BJ (cell line): ENCODE measurements at regions not wholly inside any gene's neighbourhood (a gene's known extent, or its start where the extent isn't known, plus 50 kb on each side); places are given as distances from the start of the nearest gene placed in this dataset.

Experiments used
- CTCF ChIA-PET: fragments of 350-600 bp; formaldehyde crosslinking; extraction: SDS; loops from one replicate; lab custom pipeline; 2021; ENCODE audit warnings: antibody characterized with exemption, inconsistent platforms; lab: Yijun Ruan, JAX
- POLR2A ChIA-PET: fragments of 300-600 bp; sonication (Branson Sonifier 250); formaldehyde crosslinking; extraction: SDS; loops from one replicate; lab custom pipeline; 2021; ENCODE audit warnings: antibody characterized with exemption; lab: Charles Lee
- DNase-seq: peaks from one replicate; pipeline ENCODE4 v3.0.0-alpha.2; 2011; ENCODE audit warnings: low read depth
- H3K27me3 ChIP-seq: 2 replicates; pipeline ENCODE4 v1.6.0; 2011; ENCODE audit warnings: low read length; ENCODE audit not compliant: control insufficient read depth, insufficient read depth
- H3K36me3 ChIP-seq: 2 replicates; pipeline ENCODE4 v1.5.1; 2011; ENCODE audit warnings: low read length; ENCODE audit not compliant: control insufficient read depth, insufficient read depth
- H3K4me3 ChIP-seq: 2 replicates; pipeline ENCODE4 v1.5.1; 2011; ENCODE audit warnings: low read depth, mild to moderate bottlenecking, control low read depth, low read length
- TF ChIP-seq, protein P1 (sequence below): IDR thresholded peaks from 2 replicates; pipeline ENCODE4 v1.5.1; 2011; ENCODE audit warnings: low read depth, mild to moderate bottlenecking, control low read depth, inconsistent platforms, low read length, moderate library complexity; ENCODE audit not compliant: insufficient read depth

DNA sequence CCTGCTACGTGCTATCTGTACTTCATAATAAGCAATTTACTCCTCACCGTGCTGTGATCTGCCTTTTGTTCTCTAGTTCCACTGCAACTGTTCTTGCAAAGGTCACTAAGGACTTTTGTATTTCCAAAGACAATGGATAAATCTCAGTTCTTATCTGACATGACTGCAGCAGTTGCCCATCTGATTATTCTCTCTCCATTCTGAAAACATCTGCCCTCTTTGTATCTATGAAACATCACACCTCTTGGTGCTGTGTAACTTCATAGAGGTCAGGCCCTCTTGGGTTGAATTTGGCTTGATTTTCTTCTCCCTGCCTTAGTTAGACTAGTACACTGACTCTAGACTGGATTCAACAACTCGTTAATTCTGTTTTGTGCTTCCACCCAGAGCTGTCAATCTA lies 319.6 kb downstream of the BTG1 start:
- DNase-seq, result no peak
- no peak overlapping the region for H3K4me3 ChIP-seq
- CTCF ChIA-PET, result interaction anchor here (1.2 kb wide), 1 partner anchor 15 kb away, joined by 3 read pairs; no protein-coding TSS in a partner anchor
- no peaks in the 10 kb centered on the region for H3K36me3 ChIP-seq
- POLR2A ChIA-PET, result no interaction called here
- TF ChIP-seq, protein P1, sequence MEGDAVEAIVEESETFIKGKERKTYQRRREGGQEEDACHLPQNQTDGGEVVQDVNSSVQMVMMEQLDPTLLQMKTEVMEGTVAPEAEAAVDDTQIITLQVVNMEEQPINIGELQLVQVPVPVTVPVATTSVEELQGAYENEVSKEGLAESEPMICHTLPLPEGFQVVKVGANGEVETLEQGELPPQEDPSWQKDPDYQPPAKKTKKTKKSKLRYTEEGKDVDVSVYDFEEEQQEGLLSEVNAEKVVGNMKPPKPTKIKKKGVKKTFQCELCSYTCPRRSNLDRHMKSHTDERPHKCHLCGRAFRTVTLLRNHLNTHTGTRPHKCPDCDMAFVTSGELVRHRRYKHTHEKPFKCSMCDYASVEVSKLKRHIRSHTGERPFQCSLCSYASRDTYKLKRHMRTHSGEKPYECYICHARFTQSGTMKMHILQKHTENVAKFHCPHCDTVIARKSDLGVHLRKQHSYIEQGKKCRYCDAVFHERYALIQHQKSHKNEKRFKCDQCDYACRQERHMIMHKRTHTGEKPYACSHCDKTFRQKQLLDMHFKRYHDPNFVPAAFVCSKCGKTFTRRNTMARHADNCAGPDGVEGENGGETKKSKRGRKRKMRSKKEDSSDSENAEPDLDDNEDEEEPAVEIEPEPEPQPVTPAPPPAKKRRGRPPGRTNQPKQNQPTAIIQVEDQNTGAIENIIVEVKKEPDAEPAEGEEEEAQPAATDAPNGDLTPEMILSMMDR, result no peak
- H3K27me3 ChIP-seq, result no peaks in the 10 kb centered on the region

- CTCF ChIA-PET, result interaction anchor here (0.8 to 1.2 kb wide), 2 partner anchors 13 to 14 kb away, joined by 3 to 4 read pairs; no protein-coding TSS in a partner anchor
- no peak for DNase-seq
- TF ChIP-seq, protein P1, result no peak
- POLR2A ChIA-PET, result no interaction called here
- H3K36me3 ChIP-seq, result no peaks in the 10 kb centered on the region
- H3K27me3 ChIP-seq, result no peaks in the 10 kb centered on the region
- H3K4me3 ChIP-seq, result no peak overlapping the region
Measured at GRCh38 chr12:91824991-91825390, 320.7 kb downstream of the BTG1 start.

- ChIA-PET POLR2A (no interaction called here), CTCF (no interaction called here)
- no peak for DNase-seq
- TF ChIP-seq, protein P1, result no peak
- Histone ChIP-seq H3K4me3 (no peak overlapping the region), H3K36me3 (no peaks in the 10 kb centered on the region), H3K27me3 (no peaks in the 10 kb centered on the region)
Measured at GRCh38 chr12:91819132-91819447, 326.6 kb downstream of the BTG1 start.

GRCh38 chr12:91818227-91819131 lies 327.2 kb downstream of the BTG1 start:
- CTCF ChIA-PET, result interaction anchor here (0.6 kb wide), 1 partner anchor 46 kb away, joined by 3 read pairs; no protein-coding TSS in a partner anchor
- TF ChIP-seq, protein P1, result no peak
- H3K36me3 ChIP-seq, result no peaks in the 10 kb centered on the region
- DNase-seq, result no peak
- POLR2A ChIA-PET, result no interaction called here
- H3K27me3 ChIP-seq, result no peaks in the 10 kb centered on the region
- H3K4me3 ChIP-seq, result no peak overlapping the region

- CTCF ChIA-PET, result interaction anchor here (1.3 kb wide), 1 partner anchor 13 kb away, joined by 4 read pairs; no protein-coding TSS in a partner anchor
- H3K27me3 ChIP-seq, result no peaks in the 10 kb centered on the region
- POLR2A ChIA-PET, result no interaction called here
- no peaks in the 10 kb centered on the region for H3K36me3 ChIP-seq
- no peak for DNase-seq
- H3K4me3 ChIP-seq, result no peak overlapping the region
- TF ChIP-seq, protein P1, result no peak
Measured at GRCh38 chr12:91817517-91817916, 328.1 kb downstream of the BTG1 start.
